Astrocyte of the spinal cord (primary cell): ENCODE measurements at regions not wholly inside any gene's neighbourhood (a gene's known extent, or its start where the extent isn't known, plus 50 kb on each side); places are given as distances from the start of the nearest gene placed in this dataset.

ENCODE experiments used
- DNase-seq: peaks from one replicate; pipeline ENCODE4 v3.0.0; 2011; ENCODE audit warnings: low read depth, low spot score
- H3K4me3 ChIP-seq: 2 replicates; pipeline ENCODE4 v1.5.1; 2011; ENCODE audit warnings: low read depth, mild to moderate bottlenecking, low read length, moderate library complexity
- in situ Hi-C: cut with HindIII; loops from 2 replicates; pipeline ENCODE4 v1.10.0; 2017; ENCODE audit warnings: low sequenced_read_pairs
- TF ChIP-seq, protein P1 (sequence below): IDR thresholded peaks from 2 replicates; pipeline ENCODE4 v1.5.1; 2012; ENCODE audit warnings: low read depth, mild to moderate bottlenecking, low read length, inconsistent platforms

GRCh38 chr18:1527805-1528204, 623.1 kb downstream of the ADCYAP1 start:
- no peak overlapping the region for H3K4me3 ChIP-seq
- in situ Hi-C loops, result no loop called here
- TF ChIP-seq, protein P1, sequence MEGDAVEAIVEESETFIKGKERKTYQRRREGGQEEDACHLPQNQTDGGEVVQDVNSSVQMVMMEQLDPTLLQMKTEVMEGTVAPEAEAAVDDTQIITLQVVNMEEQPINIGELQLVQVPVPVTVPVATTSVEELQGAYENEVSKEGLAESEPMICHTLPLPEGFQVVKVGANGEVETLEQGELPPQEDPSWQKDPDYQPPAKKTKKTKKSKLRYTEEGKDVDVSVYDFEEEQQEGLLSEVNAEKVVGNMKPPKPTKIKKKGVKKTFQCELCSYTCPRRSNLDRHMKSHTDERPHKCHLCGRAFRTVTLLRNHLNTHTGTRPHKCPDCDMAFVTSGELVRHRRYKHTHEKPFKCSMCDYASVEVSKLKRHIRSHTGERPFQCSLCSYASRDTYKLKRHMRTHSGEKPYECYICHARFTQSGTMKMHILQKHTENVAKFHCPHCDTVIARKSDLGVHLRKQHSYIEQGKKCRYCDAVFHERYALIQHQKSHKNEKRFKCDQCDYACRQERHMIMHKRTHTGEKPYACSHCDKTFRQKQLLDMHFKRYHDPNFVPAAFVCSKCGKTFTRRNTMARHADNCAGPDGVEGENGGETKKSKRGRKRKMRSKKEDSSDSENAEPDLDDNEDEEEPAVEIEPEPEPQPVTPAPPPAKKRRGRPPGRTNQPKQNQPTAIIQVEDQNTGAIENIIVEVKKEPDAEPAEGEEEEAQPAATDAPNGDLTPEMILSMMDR, result no peak
- no peak for DNase-seq

- in situ Hi-C loops, result no loop called here
- TF ChIP-seq, protein P1, result no peak
- DNase-seq, result no peak
- H3K4me3 ChIP-seq, result no peak overlapping the region
These were observed 623.8 kb downstream of the ADCYAP1 start for GRCh38 chr18:1528447-1528846.

- TF ChIP-seq, protein P1, result no peak
- DNase-seq, result no peak
- H3K4me3 ChIP-seq, result no peak overlapping the region
- in situ Hi-C loops, result no loop called here
These were observed 624.4 kb downstream of the ADCYAP1 start for GRCh38 chr18:1528964-1529509.

- in situ Hi-C loops, result no loop called here
- TF ChIP-seq, protein P1, result no peak
- no peak for DNase-seq
These were observed 626.0 kb downstream of the ADCYAP1 start for GRCh38 chr18:1530650-1531049.

DNA sequence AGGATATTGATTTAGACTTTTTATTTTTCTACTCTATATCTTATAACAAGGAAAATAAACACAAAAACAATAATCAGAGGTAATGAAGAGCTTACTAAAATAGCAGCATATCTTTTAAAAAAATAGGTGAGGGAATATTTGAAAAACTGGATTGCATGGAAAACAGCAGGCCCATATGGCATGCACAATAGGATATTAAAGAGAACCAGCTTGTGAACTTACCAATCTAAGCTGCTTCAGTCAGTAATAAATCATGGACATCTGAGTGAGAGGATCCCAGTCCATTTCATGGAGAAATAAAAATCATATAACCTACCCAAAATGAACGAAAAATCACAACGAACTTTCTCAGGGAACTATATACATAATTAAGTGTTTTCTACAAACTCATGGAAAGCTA, 634.6 kb downstream of the ADCYAP1 start:
- in situ Hi-C loops, result no loop called here
- TF ChIP-seq, protein P1, result no peak
- DNase-seq, result no peak
- no peak overlapping the region for H3K4me3 ChIP-seq

More at GRCh38 chr18:1530650-1531049, 626.0 kb downstream of the ADCYAP1 start:
- H3K4me3 ChIP-seq, result no peak overlapping the region

- no peak for DNase-seq
- H3K4me3 ChIP-seq, result no peak overlapping the region
- in situ Hi-C loops, result no loop called here
- TF ChIP-seq, protein P1, result no peak
These were observed 636.8 kb downstream of the ADCYAP1 start for GRCh38 chr18:1541478-1541877.

- H3K4me3 ChIP-seq, result no peak overlapping the region
- TF ChIP-seq, protein P1, result no peak
- in situ Hi-C loops, result no loop called here
- no peak for DNase-seq
These were observed 637.6 kb downstream of the ADCYAP1 start for GRCh38 chr18:1542230-1542774.
